IMR-90 (cell line): ENCODE measurements at regions not wholly inside any gene's neighbourhood (a gene's known extent, or its start where the extent isn't known, plus 50 kb on each side); places are given as distances from the start of the nearest gene placed in this dataset.
A peak's percentile ranks its signal among the peaks of the same experiment; 100 is the strongest.

Source experiments
- ATAC-seq: fragments of 200-7000 bp; cut with Tn5 transposase; 2 replicates; pipeline ENCODE4 v1.9.1; 2020; ENCODE audit warnings: low read depth, mild to moderate bottlenecking, moderate library complexity
- BruUV-seq: library from RNA; stranded (reverse); fragments of 400-500 nt; replicated peaks from 2 replicates; lab custom pipeline; 2021; lab: Mats Ljungman, UMichigan
- CTCF ChIA-PET: fragments of 300-600 bp; formaldehyde crosslinking; extraction: SDS; loops from one replicate; lab custom pipeline; 2021; ENCODE audit warnings: antibody characterized with exemption; lab: Yijun Ruan, JAX
- POLR2A ChIA-PET: fragments of 300-600 bp; sonication (Branson Sonifier 250); formaldehyde crosslinking; loops from one replicate; lab custom pipeline; 2022; ENCODE audit warnings: antibody characterized with exemption; ENCODE audit not compliant: unreplicated experiment; lab: Charles Lee
- DNase-seq: peaks from one replicate; pipeline ENCODE4 v3.0.0; 2013
- H2AFZ ChIP-seq: replicated peaks from 2 replicates; pipeline ENCODE3; 2013; ENCODE audit warnings: low read length, mild to moderate bottlenecking; ENCODE audit not compliant: poor library complexity
- H2AK5ac ChIP-seq: 2 replicates; pipeline ENCODE4 v1.6.1; 2013; ENCODE audit warnings: low read depth, low read length, inconsistent platforms
- H2AK9ac ChIP-seq: replicated peaks from 2 replicates; pipeline ENCODE3; 2013; ENCODE audit warnings: mild to moderate bottlenecking, low read depth, low read length, moderate library complexity; ENCODE audit not compliant: poor library complexity
- H2BK120ac ChIP-seq: 2 replicates; pipeline ENCODE4 v1.6.1; 2013; ENCODE audit warnings: low read depth, low read length, inconsistent platforms
- H2BK15ac ChIP-seq: 3 replicates; pipeline ENCODE4 v1.6.1; 2013; ENCODE audit warnings: low read depth, low read length, inconsistent platforms
- H2BK20ac ChIP-seq: 2 replicates; pipeline ENCODE4 v1.6.1; 2013; ENCODE audit warnings: low read depth, mild to moderate bottlenecking, inconsistent platforms, low read length, moderate library complexity
- H2BK5ac ChIP-seq: 2 replicates; pipeline ENCODE4 v1.6.1; 2013; ENCODE audit warnings: mild to moderate bottlenecking, low read depth, low read length, inconsistent platforms; ENCODE audit not compliant: poor library complexity, severe bottlenecking
- H3K14ac ChIP-seq: replicated peaks from 2 replicates; pipeline ENCODE4 v1.6.1; 2013; ENCODE audit warnings: low read depth, low read length, inconsistent platforms
- H3K18ac ChIP-seq: 2 replicates; pipeline ENCODE4 v1.6.1; 2013; ENCODE audit warnings: low read depth, low read length, control low read depth
- H3K23ac ChIP-seq: 2 replicates; pipeline ENCODE4 v1.6.1; 2013; ENCODE audit warnings: low read depth, low read length, inconsistent platforms
- H3K27ac ChIP-seq: 2 replicates; pipeline ENCODE4 v1.5.1; 2013; ENCODE audit warnings: mild to moderate bottlenecking, control low read depth, low read length; ENCODE audit not compliant: insufficient read depth
- H3K27me3 ChIP-seq: 2 replicates; pipeline ENCODE4 v1.6.1; 2013; ENCODE audit warnings: low read length; ENCODE audit not compliant: control insufficient read depth, insufficient read depth
- H3K36me3 ChIP-seq: 2 replicates; pipeline ENCODE4 v1.6.1; 2013; ENCODE audit warnings: low read length, mixed read lengths; ENCODE audit not compliant: control insufficient read depth, insufficient read depth
- H3K4ac ChIP-seq: 2 replicates; pipeline ENCODE4 v1.6.1; 2013; ENCODE audit warnings: low read depth, low read length, inconsistent platforms
- H3K4me1 ChIP-seq: 2 replicates; pipeline ENCODE4 v1.6.1; 2013; ENCODE audit warnings: low read length, mixed read lengths; ENCODE audit not compliant: control insufficient read depth, insufficient read depth
- H3K4me2 ChIP-seq: 2 replicates; pipeline ENCODE4 v1.6.1; 2013; ENCODE audit warnings: low read depth, mild to moderate bottlenecking, control low read depth, low read length, moderate library complexity
- H3K4me3 ChIP-seq: 2 replicates; pipeline ENCODE4 v1.5.1; 2013; ENCODE audit warnings: low read depth, mild to moderate bottlenecking, control low read depth, low read length, moderate library complexity; ENCODE audit not compliant: insufficient read depth
- H3K56ac ChIP-seq: 2 replicates; pipeline ENCODE4 v1.6.1; 2013; ENCODE audit warnings: low read length, inconsistent platforms; ENCODE audit not compliant: insufficient read depth; ENCODE audit errors: extremely low read depth
- H3K79me1 ChIP-seq, 2 experiments: 2 replicates each; pipeline ENCODE4 v1.6.1; 2013; ENCODE audit warnings: low read length in 2 of 2, inconsistent platforms in 1 of 2, low read depth in 1 of 2
- H3K9ac ChIP-seq: 2 replicates; pipeline ENCODE4 v1.6.1; 2013; ENCODE audit warnings: low read depth, low read length, control low read depth
- H3K9me1 ChIP-seq: 2 replicates; pipeline ENCODE4 v1.6.1; 2013; ENCODE audit warnings: low read length, inconsistent platforms; ENCODE audit not compliant: insufficient read depth
- H3K9me3 ChIP-seq: 2 replicates; pipeline ENCODE4 v1.6.1; 2013; ENCODE audit warnings: low read length; ENCODE audit not compliant: control insufficient read depth, insufficient read depth
- H4K20me1 ChIP-seq: 2 replicates; pipeline ENCODE4 v1.6.1; 2013; ENCODE audit warnings: low read length, inconsistent platforms; ENCODE audit not compliant: insufficient read depth
- H4K5ac ChIP-seq: 2 replicates; pipeline ENCODE4 v1.6.1; 2013; ENCODE audit warnings: mild to moderate bottlenecking, low read depth, low read length, control low read depth
- H4K8ac ChIP-seq, 2 experiments: 2 replicates each; pipeline ENCODE4 v1.6.1; 2013; ENCODE audit warnings: low read depth in 2 of 2, low read length in 2 of 2, control low read depth in 1 of 2, inconsistent platforms in 1 of 2
- H4K91ac ChIP-seq: 2 replicates; pipeline ENCODE4 v1.6.1; 2013; ENCODE audit warnings: low read depth, low read length, inconsistent platforms; ENCODE audit not compliant: insufficient read depth
- BHLHE40 ChIP-seq: fragments of 150-350 bp; IDR thresholded peaks from 2 replicates; pipeline ENCODE4 v1.6.1; 2016; ENCODE audit warnings: mild to moderate bottlenecking, low read depth, low read length
- CEBPB ChIP-seq: IDR thresholded peaks from 2 replicates; pipeline ENCODE4 v1.6.1; 2012; ENCODE audit warnings: low read depth, low read length, improper control_type of control experiment
- CHD1 ChIP-seq: IDR thresholded peaks from 2 replicates; pipeline ENCODE4 v1.6.1; 2012; ENCODE audit warnings: low read depth, low read length, improper control_type of control experiment
- ELK1 ChIP-seq: fragments of 150-350 bp; IDR thresholded peaks from 2 replicates; pipeline ENCODE4 v1.6.1; 2016; ENCODE audit warnings: low read depth, mild to moderate bottlenecking, low read length, moderate library complexity, borderline replicate concordance
- FOS ChIP-seq: fragments of 150-350 bp; IDR thresholded peaks from 2 replicates; pipeline ENCODE4 v1.6.1; 2016; ENCODE audit warnings: low read depth, low read length
- MAFK ChIP-seq: IDR thresholded peaks from 2 replicates; pipeline ENCODE4 v1.6.1; 2012; ENCODE audit warnings: low read depth, low read length, improper control_type of control experiment
- MAZ ChIP-seq: IDR thresholded peaks from 2 replicates; pipeline ENCODE4 v1.6.1; 2012; ENCODE audit warnings: low read depth, mild to moderate bottlenecking, low read length, improper control_type of control experiment, moderate library complexity, borderline replicate concordance
- MXI1 ChIP-seq: IDR thresholded peaks from 2 replicates; pipeline ENCODE4 v1.6.1; 2012; ENCODE audit warnings: low read depth, mild to moderate bottlenecking, low read length, moderate library complexity, borderline replicate concordance
- NFE2L2 ChIP-seq: fragments of 150-350 bp; IDR thresholded peaks from 2 replicates; pipeline ENCODE4 v1.6.1; 2016; ENCODE audit warnings: low read depth, mild to moderate bottlenecking, low read length
- POLR2A ChIP-seq: IDR thresholded peaks from 2 replicates; pipeline ENCODE4 v1.6.1; 2012; ENCODE audit warnings: mild to moderate bottlenecking, low read depth, low read length
- RCOR1 ChIP-seq: IDR thresholded peaks from 2 replicates; pipeline ENCODE4 v1.6.1; 2012; ENCODE audit warnings: mild to moderate bottlenecking, low read length, improper control_type of control experiment; ENCODE audit not compliant: insufficient replicate concordance
- RFX5 ChIP-seq: IDR thresholded peaks from 2 replicates; pipeline ENCODE4 v1.8.0; 2012; ENCODE audit warnings: low read depth, mild to moderate bottlenecking, low read length, moderate library complexity
- SMC3 ChIP-seq: fragments of 150-350 bp; IDR thresholded peaks from 2 replicates; pipeline ENCODE4 v1.6.1; 2016; ENCODE audit warnings: low read depth, mild to moderate bottlenecking, antibody characterized with exemption, low read length, moderate library complexity
- WGBS, 2 experiments: methylation state at CpG; one replicate each; pipeline versions ENCODE4 v1.1.5 to v1.1.7; 2013; ENCODE audit warnings: missing lambda C conversion rate in 2 of 2; ENCODE audit not compliant: insufficient read length in 1 of 2; ENCODE audit errors: extremely low coverage in 2 of 2; 5-methylcytosine and 5-hydroxymethylcytosine counted together
- dilution Hi-C: fragments of 300-500 bp; cut with HindIII; formaldehyde crosslinking; loops from one replicate; pipeline ENCODE4 v1.14.3; 2018; ENCODE audit warnings: low sequenced_read_pairs; ENCODE audit not compliant: unreplicated experiment
- in situ Hi-C: fragments of 300-500 bp; cut with MboI; formaldehyde crosslinking; loops from 3 replicates; pipeline ENCODE4 v1.14.3; 2019; ENCODE audit warnings: low sequenced_read_pairs, inconsistent platforms, mixed read lengths
- intact Hi-C: fragments of 100-400 bp; cut with micrococcal nuclease; formaldehyde crosslinking; loops from 2 replicates; pipeline ENCODE4 v1.10.0; 2022
- TF ChIP-seq, protein P1 (sequence below): conservative IDR thresholded peaks from 2 replicates; pipeline ENCODE4 v1.5.1; 2012; ENCODE audit warnings: mild to moderate bottlenecking, low read depth, low read length, improper control_type of control experiment
- TF ChIP-seq, protein P2 (sequence below): fragments of 150-350 bp; IDR thresholded peaks from 2 replicates; pipeline ENCODE4 v1.6.1; 2017; ENCODE audit warnings: mild to moderate bottlenecking, antibody characterized with exemption, low read length, low read depth

DNA sequence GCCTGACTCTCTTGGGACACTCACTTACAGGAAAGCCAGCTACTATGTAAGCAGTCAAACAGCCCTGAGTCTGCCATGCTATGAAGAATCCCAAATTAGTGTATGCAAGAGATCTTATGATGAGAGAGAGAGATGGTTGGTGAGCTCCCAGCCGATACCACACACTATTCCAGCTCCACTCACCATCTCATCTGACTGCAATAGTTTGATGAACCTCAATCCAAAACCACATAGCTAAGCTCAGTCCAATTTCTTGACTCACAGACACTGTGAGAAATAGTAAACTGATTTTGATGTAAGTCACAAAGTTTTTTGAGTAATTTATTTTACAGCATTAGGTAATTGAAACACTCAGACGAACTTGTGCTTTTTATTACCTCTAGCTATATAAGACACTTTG lies 441.4 kb downstream of the COL12A1 start:
- DNase-seq (peak; percentile 28), ATAC-seq (peak; percentile 27; the same call in 1 of the 2 replicates)
- no peak overlapping the region for H4K8ac ChIP-seq
- in situ Hi-C loops = no loop called here
- no peak overlapping the region for H3K4me3 ChIP-seq
- no peak overlapping the region for H2AK9ac ChIP-seq
- H3K9ac ChIP-seq = no peak overlapping the region
- H3K4ac ChIP-seq = no peak overlapping the region
- H2AFZ ChIP-seq = no peak overlapping the region
- TF ChIP-seq ELK1 (no peak), NFE2L2 (no peak), BHLHE40 (no peak), SMC3 (no peak), MXI1 (no peak), CHD1 (no peak), POLR2A (no peak), MAFK (no peak), MAZ (no peak), RCOR1 (no peak), CEBPB (no peak), RFX5 (no peak), FOS (no peak)
- TF ChIP-seq, protein P1, sequence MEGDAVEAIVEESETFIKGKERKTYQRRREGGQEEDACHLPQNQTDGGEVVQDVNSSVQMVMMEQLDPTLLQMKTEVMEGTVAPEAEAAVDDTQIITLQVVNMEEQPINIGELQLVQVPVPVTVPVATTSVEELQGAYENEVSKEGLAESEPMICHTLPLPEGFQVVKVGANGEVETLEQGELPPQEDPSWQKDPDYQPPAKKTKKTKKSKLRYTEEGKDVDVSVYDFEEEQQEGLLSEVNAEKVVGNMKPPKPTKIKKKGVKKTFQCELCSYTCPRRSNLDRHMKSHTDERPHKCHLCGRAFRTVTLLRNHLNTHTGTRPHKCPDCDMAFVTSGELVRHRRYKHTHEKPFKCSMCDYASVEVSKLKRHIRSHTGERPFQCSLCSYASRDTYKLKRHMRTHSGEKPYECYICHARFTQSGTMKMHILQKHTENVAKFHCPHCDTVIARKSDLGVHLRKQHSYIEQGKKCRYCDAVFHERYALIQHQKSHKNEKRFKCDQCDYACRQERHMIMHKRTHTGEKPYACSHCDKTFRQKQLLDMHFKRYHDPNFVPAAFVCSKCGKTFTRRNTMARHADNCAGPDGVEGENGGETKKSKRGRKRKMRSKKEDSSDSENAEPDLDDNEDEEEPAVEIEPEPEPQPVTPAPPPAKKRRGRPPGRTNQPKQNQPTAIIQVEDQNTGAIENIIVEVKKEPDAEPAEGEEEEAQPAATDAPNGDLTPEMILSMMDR = no peak
- TF ChIP-seq, protein P2, sequence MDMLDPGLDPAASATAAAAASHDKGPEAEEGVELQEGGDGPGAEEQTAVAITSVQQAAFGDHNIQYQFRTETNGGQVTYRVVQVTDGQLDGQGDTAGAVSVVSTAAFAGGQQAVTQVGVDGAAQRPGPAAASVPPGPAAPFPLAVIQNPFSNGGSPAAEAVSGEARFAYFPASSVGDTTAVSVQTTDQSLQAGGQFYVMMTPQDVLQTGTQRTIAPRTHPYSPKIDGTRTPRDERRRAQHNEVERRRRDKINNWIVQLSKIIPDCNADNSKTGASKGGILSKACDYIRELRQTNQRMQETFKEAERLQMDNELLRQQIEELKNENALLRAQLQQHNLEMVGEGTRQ = no peak
- H3K23ac ChIP-seq = no peak overlapping the region
- H3K14ac ChIP-seq = no peak overlapping the region
- H3K9me3 ChIP-seq = no peaks in the 10 kb centered on the region
- no peaks in the 10 kb centered on the region for H3K79me1 ChIP-seq
- intact Hi-C loops = no loop called here
- H4K5ac ChIP-seq = no peak overlapping the region
- CTCF ChIA-PET = no interaction called here
- no peaks in the 10 kb centered on the region for H3K9me1 ChIP-seq
- dilution Hi-C loops = no loop called here
- POLR2A ChIA-PET = no interaction called here
- H3K36me3 ChIP-seq = no peaks in the 10 kb centered on the region
- H2BK15ac ChIP-seq = no peak overlapping the region
- no peak overlapping the region for H3K27ac ChIP-seq
- H3K56ac ChIP-seq = no peak overlapping the region
- no peak overlapping the region; the same call in 1 of the 2 replicates for H2BK20ac ChIP-seq
- WGBS, 2 experiments = no CpG with 5 or more reads among the region's 2 CpGs
- no peak overlapping the region for H2AK5ac ChIP-seq
- no TSS peak for BruUV-seq
- H3K27me3 ChIP-seq = no peaks in the 10 kb centered on the region
- no peak overlapping the region for H3K4me2 ChIP-seq
- no peaks in the 10 kb centered on the region for H4K20me1 ChIP-seq
- no peak overlapping the region for H4K91ac ChIP-seq
- peaks cover 2% of the 10 kb centered on the region; the same call in 1 of the 2 replicates for H3K4me1 ChIP-seq
- H3K18ac ChIP-seq = no peak overlapping the region
- H2BK5ac ChIP-seq = no peak overlapping the region
- H2BK120ac ChIP-seq = no peak overlapping the region
